Testis (tissue), 2 donors: ENCODE measurements at regions not wholly inside any gene's neighbourhood (a gene's known extent, or its start where the extent isn't known, plus 50 kb on each side); places are given as distances from the start of the nearest gene placed in this dataset.

ENCODE experiments used
- CTCF ChIP-seq, 3 experiments: fragments of 450-650 bp in 2 of 3; fragments of 200-600 bp in 1 of 3; sonication (generic) in 1 of 3; IDR thresholded peaks; one replicate each; pipeline ENCODE4 v1.5.1; 2016 to 2019; ENCODE audit warnings: antibody characterized with exemption in 3 of 3, mild to moderate bottlenecking in 2 of 3, moderate library complexity in 1 of 3
- POLR2A ChIP-seq: fragments of 450-650 bp; IDR thresholded peaks from one replicate; pipeline ENCODE4 v1.6.1; 2017; ENCODE audit warnings: antibody characterized with exemption, mild to moderate bottlenecking, moderate library complexity

- no peak for TF ChIP-seq CTCF (IDR thresholded peaks at IDR 0.05)
- TF ChIP-seq POLR2A = no peak
Observed at GRCh38 chr2:8627019-8627691, 54.7 kb upstream of the ID2 start.
